ENCODE measurements at regions not wholly inside any gene's neighbourhood (a gene's known extent, or its start where the extent isn't known, plus 50 kb on each side); places are given as distances from the start of the nearest gene placed in this dataset.

DNA sequence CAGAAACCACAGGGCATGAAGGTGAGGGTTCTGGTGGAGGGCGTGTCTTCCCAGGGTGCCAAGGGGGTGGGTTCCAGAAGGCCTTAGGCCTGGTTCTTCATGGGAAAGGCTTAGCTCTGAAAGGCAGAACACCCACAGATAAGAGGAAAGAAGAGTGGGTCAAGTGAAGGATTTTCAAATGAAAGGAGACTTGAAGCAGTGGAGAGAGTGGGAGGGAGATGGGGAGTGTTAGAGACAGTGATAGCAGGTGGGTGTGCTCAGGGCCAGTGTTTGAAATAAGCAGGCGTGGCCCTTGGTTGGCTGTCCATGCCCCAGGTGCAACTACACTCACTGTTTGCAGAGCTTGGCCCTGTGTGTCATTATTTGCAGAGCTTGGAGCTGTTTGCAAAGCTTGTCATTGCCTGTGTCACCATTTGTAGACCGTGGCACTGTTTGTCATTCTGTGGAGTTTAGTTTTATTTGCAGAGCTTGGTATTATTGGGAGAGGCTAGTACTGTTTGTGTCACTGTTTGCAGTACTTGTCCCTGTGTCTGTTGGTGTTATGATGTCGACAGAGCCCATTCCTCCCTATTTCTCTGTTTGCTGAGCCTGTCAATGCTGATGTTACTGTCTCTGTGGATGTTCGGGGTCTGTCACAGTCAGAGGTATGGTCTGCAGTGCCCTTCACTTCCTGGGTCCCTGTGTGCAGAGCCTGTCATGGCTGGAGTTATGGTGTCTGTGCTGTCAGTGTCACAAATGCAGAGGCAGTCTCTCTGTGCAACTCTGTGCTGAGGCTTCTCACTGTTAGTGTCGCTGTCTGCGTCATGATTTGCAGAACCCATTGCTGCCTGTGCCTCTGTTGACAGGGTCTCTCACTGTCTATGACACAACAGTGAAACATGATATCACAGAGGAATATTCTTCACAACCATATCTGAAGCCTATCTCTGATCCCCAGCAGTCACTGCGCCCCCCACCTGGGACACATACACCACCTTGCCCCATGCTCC lies 127.7 kb upstream of the LRFN2 start (continued):
- TF ChIP-seq, protein P1, sequence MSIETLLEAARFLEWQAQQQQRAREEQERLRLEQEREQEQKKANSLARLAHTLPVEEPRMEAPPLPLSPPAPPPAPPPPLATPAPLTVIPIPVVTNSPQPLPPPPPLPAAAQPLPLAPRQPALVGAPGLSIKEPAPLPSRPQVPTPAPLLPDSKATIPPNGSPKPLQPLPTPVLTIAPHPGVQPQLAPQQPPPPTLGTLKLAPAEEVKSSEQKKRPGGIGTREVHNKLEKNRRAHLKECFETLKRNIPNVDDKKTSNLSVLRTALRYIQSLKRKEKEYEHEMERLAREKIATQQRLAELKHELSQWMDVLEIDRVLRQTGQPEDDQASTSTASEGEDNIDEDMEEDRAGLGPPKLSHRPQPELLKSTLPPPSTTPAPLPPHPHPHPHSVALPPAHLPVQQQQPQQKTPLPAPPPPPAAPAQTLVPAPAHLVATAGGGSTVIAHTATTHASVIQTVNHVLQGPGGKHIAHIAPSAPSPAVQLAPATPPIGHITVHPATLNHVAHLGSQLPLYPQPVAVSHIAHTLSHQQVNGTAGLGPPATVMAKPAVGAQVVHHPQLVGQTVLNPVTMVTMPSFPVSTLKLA (IDR thresholded peaks at IDR 0.05), result peak; percentile 20; the same call in 1 of the 2 replicates
- TF ChIP-seq EEA1 (CRISPR knock-in tag; IDR thresholded peaks at IDR 0.05; ENCODE audit: borderline replicate concordance) (no peak), CREB1 (IDR thresholded peaks at IDR 0.05) (peak; percentile 85), CREB1 (CRISPR knock-in tag; IDR thresholded peaks at IDR 0.05) (peak; percentile 38; the same call in 1 of the 2 replicates), ARNTL (CRISPR knock-in tag; IDR thresholded peaks at IDR 0.05) (0 out of 2 replicates have a peak, but pooled peaks have one; percentile 33), CHCHD3 (CRISPR knock-in tag; IDR thresholded peaks at IDR 0.05) (no peak), CCDC6 (CRISPR knock-in tag; IDR thresholded peaks at IDR 0.05) (no peak), STAT5B (CRISPR knock-in tag; IDR thresholded peaks at IDR 0.05) (no peak), NAIF1 (CRISPR knock-in tag; IDR thresholded peaks at IDR 0.05; ENCODE audit: borderline replicate concordance) (no peak), ZNF772 (CRISPR knock-in tag; IDR thresholded peaks at IDR 0.05) (no peak), KLF11 (CRISPR knock-in tag; IDR thresholded peaks at IDR 0.05) (no peak)
- TF ChIP-seq, protein P2, sequence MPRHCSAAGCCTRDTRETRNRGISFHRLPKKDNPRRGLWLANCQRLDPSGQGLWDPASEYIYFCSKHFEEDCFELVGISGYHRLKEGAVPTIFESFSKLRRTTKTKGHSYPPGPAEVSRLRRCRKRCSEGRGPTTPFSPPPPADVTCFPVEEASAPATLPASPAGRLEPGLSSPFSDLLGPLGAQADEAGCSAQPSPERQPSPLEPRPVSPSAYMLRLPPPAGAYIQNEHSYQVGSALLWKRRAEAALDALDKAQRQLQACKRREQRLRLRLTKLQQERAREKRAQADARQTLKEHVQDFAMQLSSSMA (CRISPR knock-in tag; IDR thresholded peaks at IDR 0.05), result no peak
- TF ChIP-seq, protein P3, sequence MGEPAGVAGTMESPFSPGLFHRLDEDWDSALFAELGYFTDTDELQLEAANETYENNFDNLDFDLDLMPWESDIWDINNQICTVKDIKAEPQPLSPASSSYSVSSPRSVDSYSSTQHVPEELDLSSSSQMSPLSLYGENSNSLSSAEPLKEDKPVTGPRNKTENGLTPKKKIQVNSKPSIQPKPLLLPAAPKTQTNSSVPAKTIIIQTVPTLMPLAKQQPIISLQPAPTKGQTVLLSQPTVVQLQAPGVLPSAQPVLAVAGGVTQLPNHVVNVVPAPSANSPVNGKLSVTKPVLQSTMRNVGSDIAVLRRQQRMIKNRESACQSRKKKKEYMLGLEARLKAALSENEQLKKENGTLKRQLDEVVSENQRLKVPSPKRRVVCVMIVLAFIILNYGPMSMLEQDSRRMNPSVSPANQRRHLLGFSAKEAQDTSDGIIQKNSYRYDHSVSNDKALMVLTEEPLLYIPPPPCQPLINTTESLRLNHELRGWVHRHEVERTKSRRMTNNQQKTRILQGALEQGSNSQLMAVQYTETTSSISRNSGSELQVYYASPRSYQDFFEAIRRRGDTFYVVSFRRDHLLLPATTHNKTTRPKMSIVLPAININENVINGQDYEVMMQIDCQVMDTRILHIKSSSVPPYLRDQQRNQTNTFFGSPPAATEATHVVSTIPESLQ (CRISPR knock-in tag; conservative IDR thresholded peaks at IDR 0.05), result no peak
- TF ChIP-seq, protein P4, sequence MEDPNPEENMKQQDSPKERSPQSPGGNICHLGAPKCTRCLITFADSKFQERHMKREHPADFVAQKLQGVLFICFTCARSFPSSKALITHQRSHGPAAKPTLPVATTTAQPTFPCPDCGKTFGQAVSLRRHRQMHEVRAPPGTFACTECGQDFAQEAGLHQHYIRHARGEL (CRISPR knock-in tag; IDR thresholded peaks at IDR 0.05), result no peak
- TF ChIP-seq, protein P5, sequence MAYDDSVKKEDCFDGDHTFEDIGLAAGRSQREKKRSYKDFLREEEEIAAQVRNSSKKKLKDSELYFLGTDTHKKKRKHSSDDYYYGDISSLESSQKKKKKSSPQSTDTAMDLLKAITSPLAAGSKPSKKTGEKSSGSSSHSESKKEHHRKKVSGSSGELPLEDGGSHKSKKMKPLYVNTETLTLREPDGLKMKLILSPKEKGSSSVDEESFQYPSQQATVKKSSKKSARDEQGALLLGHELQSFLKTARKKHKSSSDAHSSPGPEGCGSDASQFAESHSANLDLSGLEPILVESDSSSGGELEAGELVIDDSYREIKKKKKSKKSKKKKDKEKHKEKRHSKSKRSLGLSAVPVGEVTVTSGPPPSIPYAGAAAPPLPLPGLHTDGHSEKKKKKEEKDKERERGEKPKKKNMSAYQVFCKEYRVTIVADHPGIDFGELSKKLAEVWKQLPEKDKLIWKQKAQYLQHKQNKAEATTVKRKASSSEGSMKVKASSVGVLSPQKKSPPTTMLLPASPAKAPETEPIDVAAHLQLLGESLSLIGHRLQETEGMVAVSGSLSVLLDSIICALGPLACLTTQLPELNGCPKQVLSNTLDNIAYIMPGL (CRISPR knock-in tag; IDR thresholded peaks at IDR 0.05; ENCODE audit: borderline replicate concordance in 1 of 2, low read depth in 1 of 2), result 0 out of 4 replicates have a peak, but pooled peaks of 1 of the 2 experiments have one; percentile 43
- TF ChIP-seq, protein P6, sequence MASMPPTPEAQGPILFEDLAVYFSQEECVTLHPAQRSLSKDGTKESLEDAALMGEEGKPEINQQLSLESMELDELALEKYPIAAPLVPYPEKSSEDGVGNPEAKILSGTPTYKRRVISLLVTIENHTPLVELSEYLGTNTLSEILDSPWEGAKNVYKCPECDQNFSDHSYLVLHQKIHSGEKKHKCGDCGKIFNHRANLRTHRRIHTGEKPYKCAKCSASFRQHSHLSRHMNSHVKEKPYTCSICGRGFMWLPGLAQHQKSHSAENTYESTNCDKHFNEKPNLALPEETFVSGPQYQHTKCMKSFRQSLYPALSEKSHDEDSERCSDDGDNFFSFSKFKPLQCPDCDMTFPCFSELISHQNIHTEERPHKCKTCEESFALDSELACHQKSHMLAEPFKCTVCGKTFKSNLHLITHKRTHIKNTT (CRISPR knock-in tag; IDR thresholded peaks at IDR 0.05), result no peak
- TF ChIP-seq, protein P7, sequence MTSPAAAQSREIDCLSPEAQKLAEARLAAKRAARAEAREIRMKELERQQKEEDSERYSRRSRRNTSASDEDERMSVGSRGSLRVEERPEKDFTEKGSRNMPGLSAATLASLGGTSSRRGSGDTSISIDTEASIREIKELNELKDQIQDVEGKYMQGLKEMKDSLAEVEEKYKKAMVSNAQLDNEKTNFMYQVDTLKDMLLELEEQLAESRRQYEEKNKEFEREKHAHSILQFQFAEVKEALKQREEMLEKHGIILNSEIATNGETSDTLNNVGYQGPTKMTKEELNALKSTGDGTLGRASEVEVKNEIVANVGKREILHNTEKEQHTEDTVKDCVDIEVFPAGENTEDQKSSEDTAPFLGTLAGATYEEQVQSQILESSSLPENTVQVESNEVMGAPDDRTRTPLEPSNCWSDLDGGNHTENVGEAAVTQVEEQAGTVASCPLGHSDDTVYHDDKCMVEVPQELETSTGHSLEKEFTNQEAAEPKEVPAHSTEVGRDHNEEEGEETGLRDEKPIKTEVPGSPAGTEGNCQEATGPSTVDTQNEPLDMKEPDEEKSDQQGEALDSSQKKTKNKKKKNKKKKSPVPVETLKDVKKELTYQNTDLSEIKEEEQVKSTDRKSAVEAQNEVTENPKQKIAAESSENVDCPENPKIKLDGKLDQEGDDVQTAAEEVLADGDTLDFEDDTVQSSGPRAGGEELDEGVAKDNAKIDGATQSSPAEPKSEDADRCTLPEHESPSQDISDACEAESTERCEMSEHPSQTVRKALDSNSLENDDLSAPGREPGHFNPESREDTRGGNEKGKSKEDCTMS (CRISPR knock-in tag; conservative IDR thresholded peaks at IDR 0.05), result no peak
